Calu3 (cell line): ENCODE measurements at regions not wholly inside any gene's neighbourhood (a gene's known extent, or its start where the extent isn't known, plus 50 kb on each side); places are given as distances from the start of the nearest gene placed in this dataset.

Experiments
- BruUV-seq: library from RNA; stranded (reverse); fragments of 400-500 nt; replicated peaks from 2 replicates; lab custom pipeline; 2021; lab: Mats Ljungman, UMichigan
- CTCF ChIA-PET: fragments of 300-600 bp; sonication (Branson Sonifier 250); formaldehyde crosslinking; loops from one replicate; lab custom pipeline; 2022; ENCODE audit warnings: antibody characterized with exemption; lab: Charles Lee
- DNase-seq: peaks from one replicate; pipeline ENCODE4 v3.0.0; 2022
- H3K27ac Mint-ChIP-seq: one replicate; pipeline ENCODE4 v1.8.0; 2022; ENCODE audit warnings: mixed read lengths; ENCODE audit not compliant: unreplicated experiment
- H3K27me3 Mint-ChIP-seq: one replicate; pipeline ENCODE4 v1.8.0; 2022; ENCODE audit warnings: mixed read lengths; ENCODE audit not compliant: unreplicated experiment
- H3K36me3 Mint-ChIP-seq: one replicate; pipeline ENCODE4 v1.8.0; 2022; ENCODE audit warnings: mild to moderate bottlenecking, moderate library complexity, mixed read lengths; ENCODE audit not compliant: insufficient read depth, unreplicated experiment
- H3K4me1 Mint-ChIP-seq: one replicate; pipeline ENCODE4 v1.8.0; 2022; ENCODE audit warnings: mild to moderate bottlenecking, low read depth, mixed read lengths; ENCODE audit not compliant: unreplicated experiment
- H3K4me3 Mint-ChIP-seq: one replicate; pipeline ENCODE4 v1.8.0; 2022; ENCODE audit warnings: mild to moderate bottlenecking, low read depth, moderate library complexity, mixed read lengths; ENCODE audit not compliant: unreplicated experiment
- H3K9me3 Mint-ChIP-seq: one replicate; pipeline ENCODE4 v1.8.0; 2022; ENCODE audit warnings: low read depth, mixed read lengths; ENCODE audit not compliant: unreplicated experiment
- CTCF ChIP-seq: fragments of 200-600 bp; IDR thresholded peaks from one replicate; pipeline ENCODE4 v1.8.0; 2022; ENCODE audit warnings: antibody characterized with exemption; ENCODE audit not compliant: unreplicated experiment
- intact Hi-C: fragments of 100-400 bp; cut with micrococcal nuclease; formaldehyde crosslinking; loops from one replicate; pipeline ENCODE4 v1.10.0; 2022; ENCODE audit not compliant: unreplicated experiment

- intact Hi-C loops = no loop called here
- Mint-ChIP-seq H3K27me3 (peaks cover 49% of the 10 kb centered on the region), H3K4me1 (no peaks in the 10 kb centered on the region), H3K9me3 (no peaks in the 10 kb centered on the region), H3K36me3 (no peaks in the 10 kb centered on the region), H3K27ac (no peak overlapping the region), H3K4me3 (no peak overlapping the region)
- CTCF ChIA-PET = interaction anchor here (0.6 kb wide), 1 partner anchor 132 kb away, joined by 4 read pairs; no protein-coding TSS in a partner anchor
- no TSS peak for BruUV-seq
- TF ChIP-seq CTCF = no peak
- DNase-seq = peak; percentile 21
These were observed 317.2 kb upstream of the ZFHX3 start for GRCh38 chr16:73365016-73365551.

- CTCF ChIA-PET = no interaction called here
- no peaks in the 10 kb centered on the region for H3K36me3 Mint-ChIP-seq
- H3K4me3 Mint-ChIP-seq = no peak overlapping the region
- no TSS peak for BruUV-seq
- no peak for TF ChIP-seq CTCF
- no peak for DNase-seq
- intact Hi-C loops = no loop called here
- H3K27me3 Mint-ChIP-seq = peaks cover 49% of the 10 kb centered on the region
- no peaks in the 10 kb centered on the region for H3K9me3 Mint-ChIP-seq
- no peak overlapping the region for H3K27ac Mint-ChIP-seq
- no peaks in the 10 kb centered on the region for H3K4me1 Mint-ChIP-seq
These were observed 316.5 kb upstream of the ZFHX3 start for GRCh38 chr16:73364413-73364812.

GRCh38 chr16:73361061-73361460 lies 313.1 kb upstream of the ZFHX3 start:
- Mint-ChIP-seq H3K27me3 (peaks cover 59% of the 10 kb centered on the region), H3K27ac (no peak overlapping the region), H3K9me3 (no peaks in the 10 kb centered on the region), H3K36me3 (no peaks in the 10 kb centered on the region), H3K4me3 (no peak overlapping the region), H3K4me1 (no peaks in the 10 kb centered on the region)
- CTCF ChIA-PET = interaction anchor here (0.5 kb wide), 1 partner anchor 12 kb away, joined by 3 read pairs; no protein-coding TSS in a partner anchor
- DNase-seq = no peak
- no TSS peak for BruUV-seq
- intact Hi-C loops = no loop called here
- no peak for TF ChIP-seq CTCF

- peaks cover 89% of the 10 kb centered on the region for H3K27me3 Mint-ChIP-seq
- BruUV-seq = no TSS peak
- H3K4me1 Mint-ChIP-seq = no peaks in the 10 kb centered on the region
- TF ChIP-seq CTCF = no peak
- CTCF ChIA-PET = interaction anchor here (0.7 kb wide), 1 partner anchor 25 kb away, joined by 3 read pairs; no protein-coding TSS in a partner anchor
- no peak overlapping the region for H3K27ac Mint-ChIP-seq
- H3K9me3 Mint-ChIP-seq = no peaks in the 10 kb centered on the region
- H3K36me3 Mint-ChIP-seq = no peaks in the 10 kb centered on the region
- intact Hi-C loops = no loop called here
- H3K4me3 Mint-ChIP-seq = no peak overlapping the region
- DNase-seq = no peak
These were observed 308.6 kb upstream of the ZFHX3 start for GRCh38 chr16:73356401-73357079.
